Activated T-cell treated with anti-CD3 and anti-CD28 coated beads, Interleukin-2, amount 50 U/mL, for 48 hours (primary cell): ENCODE measurements at regions not wholly inside any gene's neighbourhood (a gene's known extent, or its start where the extent isn't known, plus 50 kb on each side); places are given as distances from the start of the nearest gene placed in this dataset.

Source experiments
- DNase-seq, 2 experiments: peaks; one replicate each; pipeline ENCODE4 v3.0.0-alpha.2; 2020

GRCh38 chr10:43012578-43012977 is 64.3 kb upstream of the RET start:
- no peak for DNase-seq

DNA sequence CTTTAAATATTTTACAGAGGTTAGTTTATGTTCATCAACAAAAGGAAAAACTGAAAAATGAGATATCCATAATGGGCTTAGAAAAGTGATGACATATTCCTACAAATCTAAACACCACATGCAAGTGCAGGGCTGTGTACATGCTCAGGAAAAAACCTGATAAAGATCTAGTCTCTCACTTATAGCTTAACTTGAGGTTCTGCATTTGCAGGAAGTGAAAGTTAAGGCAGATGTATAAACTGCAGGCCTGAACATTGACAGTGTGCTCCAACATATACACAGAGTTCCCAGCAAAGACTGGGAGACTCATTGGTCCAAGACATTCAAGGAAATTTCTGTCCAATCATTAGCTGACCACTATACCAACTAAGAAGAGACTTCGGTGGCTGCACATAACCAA is 63.8 kb upstream of the RET start:
- no peak for DNase-seq

DNA sequence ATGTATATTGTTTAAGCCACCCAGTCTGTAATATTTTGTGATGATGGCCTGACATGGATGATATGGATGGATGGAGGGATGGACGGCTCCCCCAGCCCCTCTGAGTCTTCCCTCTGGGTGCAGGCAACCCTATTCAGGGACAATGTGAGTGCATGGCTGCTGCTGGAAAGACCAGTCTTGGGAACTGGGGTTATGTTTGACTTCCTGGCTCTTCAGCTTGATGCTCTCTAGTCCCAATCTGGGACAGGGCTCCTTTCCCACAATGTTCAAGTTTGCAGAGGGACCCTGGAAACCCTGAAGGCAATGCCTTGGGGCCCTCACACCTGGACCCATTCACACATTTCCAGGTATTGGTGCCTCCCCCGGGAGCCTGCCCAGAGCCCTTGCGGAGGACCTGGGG is 52.3 kb upstream of the RET start:
- no peak for DNase-seq

DNA sequence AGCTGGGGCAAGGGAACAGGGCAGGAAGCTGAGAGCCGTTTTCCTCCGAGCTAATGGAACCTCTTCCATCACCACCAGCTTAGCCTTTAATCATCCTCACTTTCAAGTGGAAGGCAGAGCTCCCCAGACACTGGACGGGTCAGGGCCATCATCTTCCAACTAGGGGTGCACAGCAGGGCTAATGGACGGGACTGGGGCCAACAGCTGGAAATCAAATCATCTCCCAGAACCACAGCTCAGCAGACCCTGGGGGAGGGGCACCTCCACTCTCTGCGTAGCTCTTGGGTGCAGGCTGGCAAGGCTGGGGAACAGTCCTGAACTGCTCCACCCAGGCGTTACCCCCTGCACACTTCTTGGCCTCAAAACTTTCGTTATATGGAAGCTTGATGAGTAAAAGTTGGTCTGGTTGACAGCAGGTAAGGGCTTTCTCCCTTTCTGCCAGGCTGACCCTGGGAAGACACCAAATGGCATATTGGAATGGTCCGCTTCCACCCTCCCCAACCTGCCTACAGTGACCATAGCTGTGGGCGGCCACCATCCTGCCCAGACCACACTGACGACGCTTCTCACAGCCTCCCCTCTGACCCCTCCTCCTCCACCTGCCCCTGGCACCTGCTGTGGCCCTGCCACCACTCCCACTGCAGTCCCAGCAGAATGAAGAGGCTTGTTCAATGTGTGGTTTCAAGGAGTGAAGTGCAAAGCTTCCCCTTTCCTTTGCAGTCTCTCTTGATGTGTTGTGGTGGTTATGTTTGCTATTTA is 51.7 kb upstream of the RET start:
- DNase-seq = no peak

DNA sequence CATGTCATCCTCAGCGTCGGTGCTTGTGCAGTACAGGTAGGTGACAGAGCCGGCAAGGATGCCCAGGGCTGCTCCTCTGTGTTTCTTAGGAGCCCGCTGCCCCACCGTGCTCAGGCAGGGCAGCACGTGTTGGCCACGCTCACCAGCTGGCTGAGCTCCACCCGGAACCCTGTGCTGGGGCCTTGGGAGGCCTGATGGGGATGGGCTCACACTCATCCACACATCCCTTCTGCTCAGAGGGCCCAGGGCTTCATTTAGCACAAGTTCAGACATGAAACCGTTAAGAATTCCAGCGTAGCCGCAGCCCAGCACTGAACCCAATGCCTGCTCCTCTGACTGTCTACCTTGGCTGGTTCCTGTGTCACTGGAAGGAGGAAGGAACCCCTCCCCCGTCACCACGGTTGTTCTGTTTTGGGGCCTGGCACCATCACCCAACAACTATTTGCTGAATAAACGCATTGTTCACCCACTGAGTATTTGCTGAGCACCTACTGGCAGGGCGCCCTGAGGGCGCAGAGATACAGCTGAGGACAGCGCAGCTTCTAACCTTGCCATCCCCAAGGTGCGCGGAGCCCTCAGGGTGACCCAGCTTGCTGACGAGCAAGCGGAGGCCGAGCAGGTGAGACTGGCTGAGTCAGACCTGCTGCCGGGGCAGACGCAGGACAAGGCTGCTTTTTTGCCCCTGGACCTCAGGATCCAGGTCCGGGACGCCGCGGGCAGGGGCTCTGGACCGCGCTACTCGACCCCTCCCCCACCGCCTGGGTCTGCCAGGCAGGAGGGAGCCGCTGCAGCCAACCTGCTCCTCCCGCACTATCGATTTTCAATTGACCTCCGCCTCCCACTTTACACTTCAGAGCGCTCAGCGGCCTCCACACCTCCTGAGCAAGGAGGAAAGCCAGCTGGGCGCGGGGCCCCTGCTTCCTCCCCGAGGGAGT is 50.6 kb upstream of the RET start:
- no peak for DNase-seq
